Keratinocyte (primary cell): ENCODE measurements at regions not wholly inside any gene's neighbourhood (a gene's known extent, or its start where the extent isn't known, plus 50 kb on each side); places are given as distances from the start of the nearest gene placed in this dataset.
"Not testable (repeated sequence)": the region's sequence is repeated elsewhere in the genome, so short reads cannot be mapped to it uniquely, and the experiment has no call there.

Source experiments
- CTCF ChIP-seq, 3 experiments: IDR thresholded peaks in 1 of 3; conservative IDR thresholded peaks in 1 of 3; optimal IDR thresholded peaks in 1 of 3; 2 replicates in 2 of 3; 3 replicates in 1 of 3; pipeline versions ENCODE3 to v1.5.1; 2011; ENCODE audit warnings: low read length in 3 of 3, mild to moderate bottlenecking in 3 of 3, moderate library complexity in 2 of 3, control low read depth in 1 of 3, inconsistent platforms in 1 of 3; ENCODE audit not compliant: insufficient read depth in 2 of 3; ENCODE audit errors: extremely low read depth in 1 of 3
- EZH2 ChIP-seq: IDR thresholded peaks from one replicate; pipeline ENCODE4 v1.6.1; 2012; ENCODE audit warnings: inconsistent platforms, mild to moderate bottlenecking, low read length, moderate library complexity

- TF ChIP-seq CTCF (optimal IDR thresholded peaks at IDR 0.05 in 1 of 3, IDR thresholded peaks at IDR 0.05 in 1 of 3, conservative IDR thresholded peaks at IDR 0.05 in 1 of 3; ENCODE audit: extremely low read depth in 1 of 3, insufficient read depth in 2 of 3, low read length in 3 of 3); EZH2: not testable (repeated sequence)
Measured at GRCh38 chr2:89287084-89287483, 595.6 kb downstream of the RPIA start.
